ENCODE measurements at regions not wholly inside any gene's neighbourhood (a gene's known extent, or its start where the extent isn't known, plus 50 kb on each side); places are given as distances from the start of the nearest gene placed in this dataset.

- ChIA-PET POLR2A (no interaction called here), CTCF (no interaction called here)
- no peaks in the 10 kb centered on the region for H3K9me3 ChIP-seq (replicated peaks; ENCODE audit: control insufficient read depth, insufficient read depth, low read length)
- no peak overlapping the region for H3K27ac ChIP-seq (ENCODE audit: insufficient read depth, low read depth, low read length)
- no peak overlapping the region for H3K4me2 ChIP-seq (ENCODE audit: insufficient read depth, low read length)
- no peak for TF ChIP-seq CTCF (IDR thresholded peaks at IDR 0.05; ENCODE audit: extremely low read depth in 1 of 2, insufficient read depth in 1 of 2, low read depth in 1 of 2, low read length in 2 of 2)
- TF ChIP-seq POLR2AphosphoS5 (IDR thresholded peaks at IDR 0.05; ENCODE audit: insufficient read depth, low read depth, low read length), result no peak
- no peak for TF ChIP-seq MYC (IDR thresholded peaks at IDR 0.05; ENCODE audit: low read depth, low read length)
- no peak for TF ChIP-seq FOS (IDR thresholded peaks at IDR 0.05; ENCODE audit: borderline replicate concordance, insufficient read depth, low read length)
- TF ChIP-seq POLR2A (IDR thresholded peaks at IDR 0.05; ENCODE audit: low read depth, low read length), result no peak
- TF ChIP-seq JUN (IDR thresholded peaks at IDR 0.05; ENCODE audit: borderline replicate concordance, insufficient read depth, insufficient read length, low read depth), result no peak
- dilution Hi-C loops (cut with MboI; ENCODE audit: extremely low pct_ligation_motif_present, low sequenced_read_pairs), result no loop called here
- intact Hi-C loops (cut with micrococcal nuclease), result no loop called here
- H3K36me3 ChIP-seq (ENCODE audit: control insufficient read depth in 2 of 2, extremely low read depth in 1 of 2, insufficient read depth in 2 of 2, low read length in 2 of 2), result no peaks in the 10 kb centered on the region
- no peaks in the 10 kb centered on the region for H3K4me1 ChIP-seq (ENCODE audit: control insufficient read depth, extremely low read depth, insufficient read depth, low read length)
- BruUV-seq (replicated peaks), result no TSS peak
- H3K9ac ChIP-seq (replicated peaks; ENCODE audit: extremely low read depth, insufficient read depth, low read length), result no peak overlapping the region
- H2AFZ ChIP-seq (ENCODE audit: low read depth, low read length), result no peak overlapping the region
- DNase-seq (ENCODE audit: low read depth, low spot score), result no peak
- H3K4me3 ChIP-seq (replicated peaks in 1 of 3; ENCODE audit: insufficient read depth in 1 of 3, low read depth in 1 of 3, low read length in 3 of 3), result no peak overlapping the region
- no peaks in the 10 kb centered on the region for H4K20me1 ChIP-seq (replicated peaks; ENCODE audit: control insufficient read depth, extremely low read depth, insufficient read depth, low read length)
- H3K9me1 ChIP-seq (replicated peaks; ENCODE audit: control insufficient read depth, extremely low read depth, insufficient read depth, low read length), result no peaks in the 10 kb centered on the region
- H3K79me2 ChIP-seq (ENCODE audit: control insufficient read depth, insufficient read depth, low read length), result no peaks in the 10 kb centered on the region
- no peaks in the 10 kb centered on the region for H3K27me3 ChIP-seq (ENCODE audit: control insufficient read depth in 2 of 2, insufficient read depth in 2 of 2, low read length in 2 of 2)
- FAIRE-seq, result no peak
Measured at GRCh38 chr2:30326497-30326896, 95.2 kb downstream of the LBH start.

DNA sequence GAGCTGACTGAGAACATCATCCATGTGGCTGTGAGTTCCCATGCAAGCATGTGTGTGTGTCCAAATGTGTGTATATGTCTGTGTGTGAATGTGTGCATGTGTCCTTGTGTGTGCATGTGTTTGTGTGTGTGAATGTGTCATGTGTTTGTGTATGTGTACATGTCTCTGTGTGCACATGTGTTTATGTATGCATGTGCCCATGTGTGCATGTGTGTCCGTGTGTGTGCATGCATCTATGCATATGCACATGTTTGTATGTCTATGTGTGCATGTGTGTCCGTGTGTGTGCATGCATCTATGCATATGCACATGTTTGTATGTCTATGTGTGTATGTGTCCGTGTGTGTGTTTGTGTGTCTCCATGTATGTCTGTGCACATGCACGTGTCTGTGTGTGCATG is 99.7 kb downstream of the LBH start:
- no peak for TF ChIP-seq CTCF (IDR thresholded peaks at IDR 0.05; ENCODE audit: extremely low read depth in 1 of 2, insufficient read depth in 1 of 2, low read depth in 1 of 2, low read length in 2 of 2)
- TF ChIP-seq, protein P1, sequence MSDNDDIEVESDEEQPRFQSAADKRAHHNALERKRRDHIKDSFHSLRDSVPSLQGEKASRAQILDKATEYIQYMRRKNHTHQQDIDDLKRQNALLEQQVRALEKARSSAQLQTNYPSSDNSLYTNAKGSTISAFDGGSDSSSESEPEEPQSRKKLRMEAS (IDR thresholded peaks at IDR 0.05; ENCODE audit: insufficient read depth, insufficient read length), result peak; percentile 44
- Histone ChIP-seq H3K9ac (replicated peaks; ENCODE audit: extremely low read depth, insufficient read depth, low read length) (no peak overlapping the region), H3K4me2 (ENCODE audit: insufficient read depth, low read length) (no peak overlapping the region), H3K4me1 (ENCODE audit: control insufficient read depth, extremely low read depth, insufficient read depth, low read length) (no peaks in the 10 kb centered on the region), H4K20me1 (replicated peaks; ENCODE audit: control insufficient read depth, extremely low read depth, insufficient read depth, low read length) (no peaks in the 10 kb centered on the region), H3K36me3 (ENCODE audit: control insufficient read depth in 2 of 2, extremely low read depth in 1 of 2, insufficient read depth in 2 of 2, low read length in 2 of 2) (no peaks in the 10 kb centered on the region), H2AFZ (ENCODE audit: low read depth, low read length) (no peak overlapping the region), H3K4me3 (replicated peaks in 1 of 3; ENCODE audit: insufficient read depth in 1 of 3, low read depth in 1 of 3, low read length in 3 of 3) (no peak overlapping the region), H3K9me1 (replicated peaks; ENCODE audit: control insufficient read depth, extremely low read depth, insufficient read depth, low read length) (no peaks in the 10 kb centered on the region), H3K9me3 (replicated peaks; ENCODE audit: control insufficient read depth, insufficient read depth, low read length) (no peaks in the 10 kb centered on the region), H3K27me3 (ENCODE audit: control insufficient read depth in 2 of 2, insufficient read depth in 2 of 2, low read length in 2 of 2) (no peaks in the 10 kb centered on the region), H3K79me2 (ENCODE audit: control insufficient read depth, insufficient read depth, low read length) (no peaks in the 10 kb centered on the region), H3K27ac (ENCODE audit: insufficient read depth, low read depth, low read length) (no peak overlapping the region)
- CTCF ChIA-PET, result no interaction called here
- no peak for DNase-seq (ENCODE audit: low read depth, low spot score)
- POLR2A ChIA-PET, result no interaction called here
- no TSS peak for BruUV-seq (replicated peaks)
- no peak for FAIRE-seq
- dilution Hi-C loops (cut with MboI; ENCODE audit: extremely low pct_ligation_motif_present, low sequenced_read_pairs) (no loop called here), intact Hi-C loops (cut with micrococcal nuclease) (no loop called here)

All from endothelial cell of umbilical vein (primary cell).